ENCODE measurements at regions not wholly inside any gene's neighbourhood (a gene's known extent, or its start where the extent isn't known, plus 50 kb on each side); places are given as distances from the start of the nearest gene placed in this dataset.

DNA sequence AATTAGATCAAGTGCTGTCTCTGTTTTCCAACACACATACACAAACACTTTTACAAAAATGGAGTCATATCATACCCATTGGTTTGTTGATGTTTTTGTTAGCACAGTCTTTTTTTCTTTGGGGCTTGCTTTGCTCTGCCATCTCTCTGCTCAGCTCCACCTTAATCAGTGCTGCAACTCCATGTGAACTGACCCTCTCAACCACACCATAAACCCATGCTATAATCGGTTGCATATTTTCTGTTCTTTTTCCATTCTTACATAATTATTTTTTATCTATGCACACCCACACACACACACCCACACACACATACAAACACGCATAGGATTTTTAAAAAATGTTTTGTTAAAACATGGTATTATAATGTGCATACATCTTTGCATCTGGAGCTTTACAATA, 91.0 kb upstream of the CDH13 start:
- no peak for ATAC-seq
- no peak for TF ChIP-seq RARB (CRISPR knock-in tag; IDR thresholded peaks at IDR 0.05)
- TF ChIP-seq, protein P1, sequence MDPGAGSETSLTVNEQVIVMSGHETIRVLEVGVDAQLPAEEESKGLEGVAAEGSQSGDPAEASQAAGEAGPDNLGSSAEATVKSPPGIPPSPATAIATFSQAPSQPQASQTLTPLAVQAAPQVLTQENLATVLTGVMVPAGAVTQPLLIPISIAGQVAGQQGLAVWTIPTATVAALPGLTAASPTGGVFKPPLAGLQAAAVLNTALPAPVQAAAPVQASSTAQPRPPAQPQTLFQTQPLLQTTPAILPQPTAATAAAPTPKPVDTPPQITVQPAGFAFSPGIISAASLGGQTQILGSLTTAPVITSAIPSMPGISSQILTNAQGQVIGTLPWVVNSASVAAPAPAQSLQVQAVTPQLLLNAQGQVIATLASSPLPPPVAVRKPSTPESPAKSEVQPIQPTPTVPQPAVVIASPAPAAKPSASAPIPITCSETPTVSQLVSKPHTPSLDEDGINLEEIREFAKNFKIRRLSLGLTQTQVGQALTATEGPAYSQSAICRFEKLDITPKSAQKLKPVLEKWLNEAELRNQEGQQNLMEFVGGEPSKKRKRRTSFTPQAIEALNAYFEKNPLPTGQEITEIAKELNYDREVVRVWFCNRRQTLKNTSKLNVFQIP (CRISPR knock-in tag; IDR thresholded peaks at IDR 0.05; ENCODE audit: borderline replicate concordance, low read depth) = no peak
- TF ChIP-seq, protein P2, sequence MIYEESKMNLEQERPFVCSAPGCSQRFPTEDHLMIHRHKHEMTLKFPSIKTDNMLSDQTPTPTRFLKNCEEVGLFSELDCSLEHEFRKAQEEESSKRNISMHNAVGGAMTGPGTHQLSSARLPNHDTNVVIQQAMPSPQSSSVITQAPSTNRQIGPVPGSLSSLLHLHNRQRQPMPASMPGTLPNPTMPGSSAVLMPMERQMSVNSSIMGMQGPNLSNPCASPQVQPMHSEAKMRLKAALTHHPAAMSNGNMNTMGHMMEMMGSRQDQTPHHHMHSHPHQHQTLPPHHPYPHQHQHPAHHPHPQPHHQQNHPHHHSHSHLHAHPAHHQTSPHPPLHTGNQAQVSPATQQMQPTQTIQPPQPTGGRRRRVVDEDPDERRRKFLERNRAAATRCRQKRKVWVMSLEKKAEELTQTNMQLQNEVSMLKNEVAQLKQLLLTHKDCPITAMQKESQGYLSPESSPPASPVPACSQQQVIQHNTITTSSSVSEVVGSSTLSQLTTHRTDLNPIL (CRISPR knock-in tag; IDR thresholded peaks at IDR 0.05; ENCODE audit: low read depth) = no peak
- no peak for TF ChIP-seq ISL1 (CRISPR knock-in tag; IDR thresholded peaks at IDR 0.05)
- TF ChIP-seq ESRRG (CRISPR knock-in tag; IDR thresholded peaks at IDR 0.05) = no peak
- TF ChIP-seq GLIS3 (CRISPR knock-in tag; IDR thresholded peaks at IDR 0.05) = no peak
- no peak for TF ChIP-seq BACH2 (CRISPR knock-in tag; IDR thresholded peaks at IDR 0.05; ENCODE audit: borderline replicate concordance)
- TF ChIP-seq ZNF565 (CRISPR knock-in tag; conservative IDR thresholded peaks at IDR 0.05; ENCODE audit: low read depth) = no peak
- TF ChIP-seq, protein P3, sequence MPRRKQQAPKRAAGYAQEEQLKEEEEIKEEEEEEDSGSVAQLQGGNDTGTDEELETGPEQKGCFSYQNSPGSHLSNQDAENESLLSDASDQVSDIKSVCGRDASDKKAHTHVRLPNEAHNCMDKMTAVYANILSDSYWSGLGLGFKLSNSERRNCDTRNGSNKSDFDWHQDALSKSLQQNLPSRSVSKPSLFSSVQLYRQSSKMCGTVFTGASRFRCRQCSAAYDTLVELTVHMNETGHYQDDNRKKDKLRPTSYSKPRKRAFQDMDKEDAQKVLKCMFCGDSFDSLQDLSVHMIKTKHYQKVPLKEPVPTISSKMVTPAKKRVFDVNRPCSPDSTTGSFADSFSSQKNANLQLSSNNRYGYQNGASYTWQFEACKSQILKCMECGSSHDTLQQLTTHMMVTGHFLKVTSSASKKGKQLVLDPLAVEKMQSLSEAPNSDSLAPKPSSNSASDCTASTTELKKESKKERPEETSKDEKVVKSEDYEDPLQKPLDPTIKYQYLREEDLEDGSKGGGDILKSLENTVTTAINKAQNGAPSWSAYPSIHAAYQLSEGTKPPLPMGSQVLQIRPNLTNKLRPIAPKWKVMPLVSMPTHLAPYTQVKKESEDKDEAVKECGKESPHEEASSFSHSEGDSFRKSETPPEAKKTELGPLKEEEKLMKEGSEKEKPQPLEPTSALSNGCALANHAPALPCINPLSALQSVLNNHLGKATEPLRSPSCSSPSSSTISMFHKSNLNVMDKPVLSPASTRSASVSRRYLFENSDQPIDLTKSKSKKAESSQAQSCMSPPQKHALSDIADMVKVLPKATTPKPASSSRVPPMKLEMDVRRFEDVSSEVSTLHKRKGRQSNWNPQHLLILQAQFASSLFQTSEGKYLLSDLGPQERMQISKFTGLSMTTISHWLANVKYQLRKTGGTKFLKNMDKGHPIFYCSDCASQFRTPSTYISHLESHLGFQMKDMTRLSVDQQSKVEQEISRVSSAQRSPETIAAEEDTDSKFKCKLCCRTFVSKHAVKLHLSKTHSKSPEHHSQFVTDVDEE (CRISPR knock-in tag; IDR thresholded peaks at IDR 0.05) = no peak
- TF ChIP-seq, protein P4, sequence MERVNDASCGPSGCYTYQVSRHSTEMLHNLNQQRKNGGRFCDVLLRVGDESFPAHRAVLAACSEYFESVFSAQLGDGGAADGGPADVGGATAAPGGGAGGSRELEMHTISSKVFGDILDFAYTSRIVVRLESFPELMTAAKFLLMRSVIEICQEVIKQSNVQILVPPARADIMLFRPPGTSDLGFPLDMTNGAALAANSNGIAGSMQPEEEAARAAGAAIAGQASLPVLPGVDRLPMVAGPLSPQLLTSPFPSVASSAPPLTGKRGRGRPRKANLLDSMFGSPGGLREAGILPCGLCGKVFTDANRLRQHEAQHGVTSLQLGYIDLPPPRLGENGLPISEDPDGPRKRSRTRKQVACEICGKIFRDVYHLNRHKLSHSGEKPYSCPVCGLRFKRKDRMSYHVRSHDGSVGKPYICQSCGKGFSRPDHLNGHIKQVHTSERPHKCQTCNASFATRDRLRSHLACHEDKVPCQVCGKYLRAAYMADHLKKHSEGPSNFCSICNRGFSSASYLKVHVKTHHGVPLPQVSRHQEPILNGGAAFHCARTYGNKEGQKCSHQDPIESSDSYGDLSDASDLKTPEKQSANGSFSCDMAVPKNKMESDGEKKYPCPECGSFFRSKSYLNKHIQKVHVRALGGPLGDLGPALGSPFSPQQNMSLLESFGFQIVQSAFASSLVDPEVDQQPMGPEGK (CRISPR knock-in tag; IDR thresholded peaks at IDR 0.05; ENCODE audit: borderline replicate concordance) = no peak
- TF ChIP-seq ZNF70 (CRISPR knock-in tag; IDR thresholded peaks at IDR 0.05) = no peak
- TF ChIP-seq TCF4 (CRISPR knock-in tag; IDR thresholded peaks at IDR 0.05; ENCODE audit: borderline replicate concordance) = no peak
- TF ChIP-seq ZFP3 (CRISPR knock-in tag; IDR thresholded peaks at IDR 0.05) = no peak
- no peak for TF ChIP-seq SNAI2 (CRISPR knock-in tag; IDR thresholded peaks at IDR 0.05)
- no peak for TF ChIP-seq CSDC2 (CRISPR knock-in tag; IDR thresholded peaks at IDR 0.05)
- no peak for TF ChIP-seq TOX (CRISPR knock-in tag; IDR thresholded peaks at IDR 0.05; ENCODE audit: borderline replicate concordance)
- no peak for TF ChIP-seq ZFP30 (CRISPR knock-in tag; IDR thresholded peaks at IDR 0.05)
- TF ChIP-seq ARNTL (CRISPR knock-in tag; IDR thresholded peaks at IDR 0.05; ENCODE audit: borderline replicate concordance, low read depth) = no peak

DNA sequence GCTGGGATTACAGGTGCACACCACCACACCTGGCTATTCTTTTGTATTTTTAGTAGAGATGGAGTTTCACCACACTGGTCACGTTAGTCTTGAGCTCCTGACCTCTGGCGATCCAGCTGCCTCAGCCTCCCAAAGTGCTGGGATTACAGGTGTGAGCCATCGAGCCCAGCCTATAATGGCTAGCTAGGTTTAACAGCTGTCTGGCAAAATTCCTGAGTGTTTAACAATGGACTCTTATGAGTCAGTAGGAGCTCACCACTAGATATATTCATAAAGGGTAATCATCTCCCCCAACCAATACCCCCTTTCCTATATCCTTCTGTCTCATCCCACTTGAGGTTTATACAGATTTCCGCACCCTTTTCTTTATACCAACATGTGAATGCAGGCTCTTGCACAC, 91.5 kb upstream of the CDH13 start:
- ATAC-seq = no peak

More for the DNA sequence above, 91.5 kb upstream of the CDH13 start:
- no peak for TF ChIP-seq ZNF8 (CRISPR knock-in tag; IDR thresholded peaks at IDR 0.05)
- no peak for TF ChIP-seq SNAI2 (CRISPR knock-in tag; IDR thresholded peaks at IDR 0.05)
- TF ChIP-seq RARB (CRISPR knock-in tag; IDR thresholded peaks at IDR 0.05) = no peak
- TF ChIP-seq ZFP3 (CRISPR knock-in tag; IDR thresholded peaks at IDR 0.05) = no peak
- no peak for TF ChIP-seq ZFP30 (CRISPR knock-in tag; IDR thresholded peaks at IDR 0.05)
- TF ChIP-seq, protein P1 (CRISPR knock-in tag; IDR thresholded peaks at IDR 0.05; ENCODE audit: borderline replicate concordance, low read depth) = no peak
- TF ChIP-seq OSR1 (CRISPR knock-in tag; IDR thresholded peaks at IDR 0.05) = no peak
- no peak for TF ChIP-seq PPARA (CRISPR knock-in tag; IDR thresholded peaks at IDR 0.05; ENCODE audit: borderline replicate concordance)
- TF ChIP-seq ZNF70 (CRISPR knock-in tag; IDR thresholded peaks at IDR 0.05) = no peak
- TF ChIP-seq TCF4 (CRISPR knock-in tag; IDR thresholded peaks at IDR 0.05; ENCODE audit: borderline replicate concordance) = no peak
- TF ChIP-seq ARNTL (CRISPR knock-in tag; IDR thresholded peaks at IDR 0.05; ENCODE audit: borderline replicate concordance, low read depth) = no peak
- TF ChIP-seq BACH2 (CRISPR knock-in tag; IDR thresholded peaks at IDR 0.05; ENCODE audit: borderline replicate concordance) = no peak
- TF ChIP-seq CSDC2 (CRISPR knock-in tag; IDR thresholded peaks at IDR 0.05) = no peak
- TF ChIP-seq GLIS3 (CRISPR knock-in tag; IDR thresholded peaks at IDR 0.05) = no peak
- TF ChIP-seq ESRRG (CRISPR knock-in tag; IDR thresholded peaks at IDR 0.05) = no peak
- TF ChIP-seq, protein P3 (CRISPR knock-in tag; IDR thresholded peaks at IDR 0.05) = no peak
- no peak for TF ChIP-seq ISL1 (CRISPR knock-in tag; IDR thresholded peaks at IDR 0.05)
- no peak for TF ChIP-seq TOX (CRISPR knock-in tag; IDR thresholded peaks at IDR 0.05; ENCODE audit: borderline replicate concordance)

Data from SK-N-SH treated with all-trans-retinoic acid at 6 μM for 48 hours (cell line).